Panc1 (cell line): ENCODE measurements at regions not wholly inside any gene's neighbourhood (a gene's known extent, or its start where the extent isn't known, plus 50 kb on each side); places are given as distances from the start of the nearest gene placed in this dataset.

Experiments
- ATAC-seq: fragments of 200-7000 bp; cut with Tn5 transposase; 2 replicates; pipeline ENCODE4 v1.9.1; 2020; ENCODE audit warnings: mild to moderate bottlenecking, moderate library complexity
- BruUV-seq: library from RNA; stranded (reverse); fragments of 400-500 nt; replicated peaks from 2 replicates; lab custom pipeline; 2021; lab: Mats Ljungman, UMichigan
- CTCF ChIA-PET: fragments of 300-600 bp; sonication (Branson Sonifier 250); formaldehyde crosslinking; loops from one replicate; lab custom pipeline; 2022; ENCODE audit warnings: antibody characterized with exemption; lab: Charles Lee
- POLR2A ChIA-PET: fragments of 300-600 bp; sonication (Branson Sonifier 250); formaldehyde crosslinking; loops from one replicate; lab custom pipeline; 2022; ENCODE audit warnings: antibody characterized with exemption; lab: Charles Lee
- DNase-seq: peaks from one replicate; pipeline ENCODE4 v3.0.0-alpha.2; 2010; ENCODE audit warnings: low read depth, low spot score
- H3K27ac ChIP-seq: 2 replicates; pipeline ENCODE4 v1.5.1; 2011; ENCODE audit warnings: mild to moderate bottlenecking, low read length, inconsistent platforms
- H3K27me3 ChIP-seq: fragments of 200-500 bp; sonication (Bioruptor generic); 2 replicates; pipeline ENCODE4 v1.6.0; 2014; ENCODE audit warnings: low read length, inconsistent platforms; ENCODE audit not compliant: control insufficient read depth, insufficient read depth
- H3K36me3 ChIP-seq: fragments of 200-500 bp; sonication (Bioruptor generic); 2 replicates; pipeline ENCODE4 v1.5.1; 2014; ENCODE audit warnings: inconsistent platforms, mild to moderate bottlenecking, low read length, moderate library complexity; ENCODE audit not compliant: control insufficient read depth, insufficient read depth
- H3K4me1 ChIP-seq: 2 replicates; pipeline ENCODE4 v1.5.1; 2011; ENCODE audit warnings: inconsistent platforms, mild to moderate bottlenecking, low read length, moderate library complexity; ENCODE audit not compliant: control insufficient read depth, insufficient read depth
- H3K4me3 ChIP-seq, 2 experiments: 2 replicates each; pipeline ENCODE4 v1.5.1; 2011 to 2012; ENCODE audit warnings: low read depth in 2 of 2, low read length in 2 of 2, mild to moderate bottlenecking in 2 of 2, inconsistent platforms in 1 of 2, moderate library complexity in 1 of 2
- H3K9me3 ChIP-seq: fragments of 200-500 bp; sonication (Bioruptor generic); 2 replicates; pipeline ENCODE4 v1.5.1; 2014; ENCODE audit warnings: low read depth, mild to moderate bottlenecking, inconsistent platforms, low read length, moderate library complexity; ENCODE audit not compliant: control insufficient read depth, insufficient read depth
- POLR2AphosphoS5 ChIP-seq: IDR thresholded peaks from 2 replicates; pipeline ENCODE4 v1.6.1; 2012; ENCODE audit warnings: mild to moderate bottlenecking, low read depth, low read length, moderate library complexity
- REST ChIP-seq, 2 experiments: IDR thresholded peaks; 2 replicates each; pipeline ENCODE4 v1.6.1; 2011 to 2012; ENCODE audit warnings: low read depth in 2 of 2, control low read depth in 1 of 2, low read length in 1 of 2, mild to moderate bottlenecking in 1 of 2, moderate library complexity in 1 of 2; ENCODE audit not compliant: insufficient read depth in 1 of 2
- SIN3A ChIP-seq: IDR thresholded peaks from 2 replicates; pipeline ENCODE4 v1.6.1; 2012; ENCODE audit warnings: low read depth, mild to moderate bottlenecking, low read length, moderate library complexity, borderline replicate concordance; ENCODE audit not compliant: insufficient read depth
- TCF7L2 ChIP-seq: IDR thresholded peaks from 2 replicates; pipeline ENCODE4 v1.6.1; 2011; ENCODE audit warnings: mild to moderate bottlenecking, low read depth, low read length, inconsistent platforms
- in situ Hi-C: cut with HindIII; loops from 2 replicates; pipeline ENCODE4 v1.10.0; 2016; ENCODE audit warnings: low sequenced_read_pairs, low pct_unique_long_range_greater_than_20kb
- intact Hi-C: fragments of 100-400 bp; cut with micrococcal nuclease; formaldehyde crosslinking; loops from one replicate; pipeline ENCODE4 v1.10.0; 2022; ENCODE audit not compliant: unreplicated experiment
- TF ChIP-seq, protein P1 (sequence below): fragments of 450-650 bp; IDR thresholded peaks from 2 replicates; pipeline ENCODE4 v1.5.1; 2017; ENCODE audit warnings: mild to moderate bottlenecking

DNA sequence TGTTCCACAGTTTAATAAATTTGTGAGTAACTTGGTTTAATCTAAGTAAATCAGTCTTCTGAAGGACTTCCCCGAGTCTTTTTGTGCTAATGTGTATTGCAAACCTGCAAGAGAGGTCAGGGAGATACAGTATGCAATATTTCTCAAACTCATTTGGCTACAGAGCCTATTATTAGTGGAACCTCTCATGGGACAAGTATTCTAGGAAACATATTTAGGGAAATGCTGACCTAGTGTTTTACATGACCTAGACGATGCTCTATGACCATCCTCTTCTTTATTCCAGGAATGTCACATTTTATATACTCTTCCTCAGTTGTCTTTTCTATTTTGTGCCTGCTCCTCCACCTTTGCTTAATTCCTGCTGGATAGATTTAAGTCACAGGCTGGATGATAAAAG, 327.8 kb upstream of the TBC1D5 start:
- ATAC-seq (no peak), DNase-seq (no peak)
- no peak overlapping the region for H3K27ac ChIP-seq
- ChIA-PET POLR2A (no interaction called here), CTCF (no interaction called here)
- no peaks in the 10 kb centered on the region for H3K4me1 ChIP-seq
- in situ Hi-C loops (no loop called here), intact Hi-C loops (no loop called here)
- no peak overlapping the region for H3K4me3 ChIP-seq
- H3K9me3 ChIP-seq = no peaks in the 10 kb centered on the region
- BruUV-seq = no TSS peak
- TF ChIP-seq TCF7L2 (no peak), POLR2AphosphoS5 (no peak), REST (IDR thresholded peaks at IDR 0.05; ENCODE audit: insufficient read depth in 1 of 2, low read depth in 2 of 2, low read length in 1 of 2) (no peak), SIN3A (no peak)
- TF ChIP-seq, protein P1, sequence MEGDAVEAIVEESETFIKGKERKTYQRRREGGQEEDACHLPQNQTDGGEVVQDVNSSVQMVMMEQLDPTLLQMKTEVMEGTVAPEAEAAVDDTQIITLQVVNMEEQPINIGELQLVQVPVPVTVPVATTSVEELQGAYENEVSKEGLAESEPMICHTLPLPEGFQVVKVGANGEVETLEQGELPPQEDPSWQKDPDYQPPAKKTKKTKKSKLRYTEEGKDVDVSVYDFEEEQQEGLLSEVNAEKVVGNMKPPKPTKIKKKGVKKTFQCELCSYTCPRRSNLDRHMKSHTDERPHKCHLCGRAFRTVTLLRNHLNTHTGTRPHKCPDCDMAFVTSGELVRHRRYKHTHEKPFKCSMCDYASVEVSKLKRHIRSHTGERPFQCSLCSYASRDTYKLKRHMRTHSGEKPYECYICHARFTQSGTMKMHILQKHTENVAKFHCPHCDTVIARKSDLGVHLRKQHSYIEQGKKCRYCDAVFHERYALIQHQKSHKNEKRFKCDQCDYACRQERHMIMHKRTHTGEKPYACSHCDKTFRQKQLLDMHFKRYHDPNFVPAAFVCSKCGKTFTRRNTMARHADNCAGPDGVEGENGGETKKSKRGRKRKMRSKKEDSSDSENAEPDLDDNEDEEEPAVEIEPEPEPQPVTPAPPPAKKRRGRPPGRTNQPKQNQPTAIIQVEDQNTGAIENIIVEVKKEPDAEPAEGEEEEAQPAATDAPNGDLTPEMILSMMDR = no peak
- no peaks in the 10 kb centered on the region for H3K36me3 ChIP-seq
- H3K27me3 ChIP-seq = no peaks in the 10 kb centered on the region

DNA sequence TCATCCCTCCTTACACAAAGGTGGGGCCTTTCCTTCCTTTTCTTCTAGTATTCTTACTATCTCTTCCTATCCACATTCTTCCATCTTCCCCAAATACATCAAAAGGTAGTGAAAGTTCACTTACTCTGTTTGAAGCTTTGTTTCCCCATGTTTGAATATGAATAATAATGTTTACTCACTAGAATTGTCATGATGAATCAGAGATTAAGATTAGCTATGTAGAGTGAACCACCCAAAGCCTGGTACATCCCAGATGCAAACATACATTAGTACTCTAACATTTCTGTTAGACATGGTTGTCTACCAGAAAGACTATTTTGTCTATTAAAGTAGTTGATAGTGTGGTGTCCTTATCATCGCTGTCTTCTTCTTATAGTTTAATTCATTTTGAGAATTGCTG, 327.1 kb upstream of the TBC1D5 start:
- in situ Hi-C loops = no loop called here
- TF ChIP-seq TCF7L2 (no peak), POLR2AphosphoS5 (no peak), SIN3A (no peak), REST (IDR thresholded peaks at IDR 0.05; ENCODE audit: insufficient read depth in 1 of 2, low read depth in 2 of 2, low read length in 1 of 2) (no peak)
- TF ChIP-seq, protein P1 = no peak
- H3K4me1 ChIP-seq = no peaks in the 10 kb centered on the region
- no TSS peak for BruUV-seq
- no peaks in the 10 kb centered on the region for H3K36me3 ChIP-seq
- no peak overlapping the region for H3K27ac ChIP-seq
- H3K4me3 ChIP-seq = no peak overlapping the region
- H3K27me3 ChIP-seq = no peaks in the 10 kb centered on the region
- no peak for DNase-seq
- intact Hi-C loops = no loop called here
- CTCF ChIA-PET = no interaction called here
- H3K9me3 ChIP-seq = no peaks in the 10 kb centered on the region
- no peak for ATAC-seq
- POLR2A ChIA-PET = no interaction called here
